ENCODE measurements at regions not wholly inside any gene's neighbourhood (a gene's known extent, or its start where the extent isn't known, plus 50 kb on each side); places are given as distances from the start of the nearest gene placed in this dataset.
"Not testable (repeated sequence)": the region's sequence is repeated elsewhere in the genome, so short reads cannot be mapped to it uniquely, and the experiment has no call there.

DNA sequence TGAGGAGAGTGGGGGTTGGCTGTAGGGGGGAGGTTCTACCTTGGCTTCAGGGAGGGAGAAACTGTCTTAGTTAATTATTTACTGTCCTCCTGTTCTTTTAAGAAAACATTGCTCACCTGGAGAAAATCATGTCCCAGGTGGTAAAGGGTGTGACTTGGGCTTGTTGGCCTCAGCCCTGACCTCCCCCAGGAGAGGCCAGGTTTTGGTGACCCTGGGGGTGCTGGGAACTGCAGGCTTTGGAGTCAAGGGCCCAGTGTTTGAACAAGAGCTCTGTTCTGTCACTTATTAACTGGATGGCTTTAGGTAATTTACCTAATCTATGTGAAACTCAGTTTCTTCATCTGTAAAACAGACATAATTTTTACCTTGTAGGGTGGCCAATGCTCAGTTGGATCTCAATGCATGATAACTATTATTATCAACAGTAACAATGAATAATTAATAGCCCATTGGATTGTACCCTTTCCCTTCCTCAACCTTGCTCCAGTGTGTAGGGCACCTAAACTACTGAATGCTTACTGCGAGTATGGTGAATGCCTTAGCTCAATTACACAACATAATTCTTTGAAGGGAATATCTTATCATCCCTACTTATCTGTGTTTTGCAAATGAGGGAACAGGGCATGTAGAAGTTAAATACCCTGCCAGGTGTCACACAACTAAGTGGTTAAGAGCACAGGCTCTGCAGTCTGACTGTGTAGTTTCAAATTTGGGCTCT is 959.4 kb upstream of the DEFB115 start:
- DNase-seq, result not testable (repeated sequence)

DNA sequence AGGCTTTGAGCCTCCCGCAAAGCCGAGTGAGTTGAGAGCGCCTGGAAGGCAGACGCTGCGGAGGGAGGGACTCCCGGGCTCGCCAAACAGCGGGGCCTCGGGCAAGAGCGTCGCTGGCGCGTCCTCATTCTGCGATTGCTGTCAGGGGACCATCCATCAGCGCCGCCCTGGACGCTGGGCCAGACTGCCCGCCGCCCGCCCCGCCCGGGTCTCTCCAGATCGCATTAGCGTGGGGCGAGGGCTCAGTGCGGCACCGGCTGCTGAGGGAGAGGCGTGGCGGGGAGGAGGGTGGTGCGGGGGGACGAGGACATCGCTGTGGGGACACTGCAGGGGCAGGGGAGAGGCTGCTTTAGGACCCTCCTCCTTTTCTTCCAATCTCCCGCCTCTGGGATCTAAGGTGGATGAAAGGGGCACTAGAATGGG is 957.2 kb upstream of the DEFB115 start:
- not testable (repeated sequence) for DNase-seq

DNA sequence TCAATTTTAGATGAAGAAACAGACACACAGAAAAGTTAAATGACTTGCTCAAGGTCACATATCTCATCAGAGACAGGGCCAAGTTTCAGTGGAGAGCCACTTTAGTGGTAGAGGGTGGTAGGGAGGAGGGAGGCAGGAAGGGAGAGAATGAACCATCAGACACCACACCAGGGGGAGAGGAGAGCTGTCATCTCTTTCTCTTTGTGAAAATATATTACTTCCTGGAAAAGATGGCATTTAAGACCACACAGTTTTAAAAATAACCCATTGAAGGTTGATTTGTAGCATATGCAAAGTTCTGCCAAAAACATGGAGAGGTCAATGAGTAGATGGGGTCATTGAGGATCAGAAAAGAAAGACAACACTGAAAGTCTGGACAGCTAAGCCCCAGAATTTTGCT is 954.7 kb upstream of the DEFB115 start:
- DNase-seq, result not testable (repeated sequence)

DNA sequence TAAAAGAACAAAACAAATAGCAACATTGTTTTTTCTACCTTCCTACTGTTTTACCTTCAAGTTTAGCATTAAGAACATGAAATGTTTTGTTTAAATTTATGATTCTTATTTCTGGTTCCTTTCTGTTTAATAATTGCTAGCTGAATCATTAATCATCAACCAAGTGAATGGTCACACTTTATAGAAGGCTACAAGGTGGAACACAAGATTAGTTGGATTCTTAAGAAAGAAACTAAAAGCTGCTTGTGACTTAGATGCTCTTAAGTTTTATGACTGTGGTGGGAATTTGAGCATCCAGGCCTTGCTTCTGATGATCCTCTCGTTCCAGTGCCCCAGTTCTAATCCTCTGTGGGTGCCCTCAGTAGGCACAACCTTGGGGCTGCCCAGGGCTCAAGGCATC is 947.5 kb upstream of the DEFB115 start:
- not testable (repeated sequence) for DNase-seq

DNA sequence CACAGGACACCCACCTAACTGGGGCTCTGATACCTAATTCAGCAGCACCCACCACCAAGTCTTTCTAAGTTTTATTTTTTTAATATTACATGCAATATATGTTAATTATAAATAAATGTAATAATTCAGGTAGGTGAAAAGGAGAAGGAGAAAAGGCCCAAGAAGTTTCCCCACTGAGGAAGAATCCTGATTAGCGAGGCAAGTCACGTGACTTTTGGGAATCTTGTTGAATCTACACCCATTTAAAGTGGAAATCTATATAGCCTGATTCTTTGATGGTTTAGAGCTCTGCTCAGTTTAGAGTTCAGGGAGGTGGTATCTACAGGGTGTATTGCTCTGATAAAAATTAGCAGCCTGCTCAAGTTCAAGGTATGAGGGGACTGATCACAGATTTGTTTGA is 947.1 kb upstream of the DEFB115 start:
- DNase-seq, result not testable (repeated sequence)

DNA sequence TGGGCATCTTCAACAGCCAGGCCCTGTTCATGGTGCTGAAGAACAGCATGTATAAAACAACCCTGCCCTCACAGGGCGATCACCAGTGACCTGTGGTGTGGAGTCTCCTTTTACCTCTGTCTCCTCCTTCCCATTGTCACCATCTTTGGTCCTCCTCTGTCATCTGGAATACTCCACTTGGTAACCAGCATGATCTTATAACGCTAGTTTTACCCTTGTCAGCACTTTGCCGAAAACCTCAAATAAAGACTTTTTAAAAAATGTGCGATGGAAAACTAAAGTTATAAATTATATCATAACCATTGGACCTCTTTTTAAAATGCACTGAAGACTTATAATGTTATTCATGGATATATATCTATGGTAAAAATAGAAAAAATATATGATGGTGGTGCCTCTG is 945.2 kb upstream of the DEFB115 start:
- DNase-seq, result not testable (repeated sequence)

DNA sequence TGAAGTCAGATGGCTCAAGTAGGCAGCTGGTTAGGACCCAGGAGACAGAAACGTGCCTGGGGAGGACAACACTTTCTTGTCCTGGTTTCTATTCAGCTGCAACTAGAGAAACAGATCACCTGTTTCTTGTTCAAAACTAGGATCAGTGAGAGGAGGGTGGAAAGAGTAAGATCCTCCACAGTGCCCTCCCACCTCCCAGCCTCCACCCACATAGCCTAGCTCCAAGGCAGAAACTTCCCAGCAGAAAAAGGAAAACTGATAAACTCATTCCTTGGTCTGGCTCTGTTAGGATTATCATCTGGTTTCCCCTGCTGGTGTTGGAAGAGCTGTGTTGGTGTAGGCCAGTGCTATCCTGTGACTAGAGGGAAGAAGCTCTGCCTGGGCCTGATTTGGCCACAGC is 943.8 kb upstream of the DEFB115 start:
- DNase-seq, result not testable (repeated sequence)

DNA sequence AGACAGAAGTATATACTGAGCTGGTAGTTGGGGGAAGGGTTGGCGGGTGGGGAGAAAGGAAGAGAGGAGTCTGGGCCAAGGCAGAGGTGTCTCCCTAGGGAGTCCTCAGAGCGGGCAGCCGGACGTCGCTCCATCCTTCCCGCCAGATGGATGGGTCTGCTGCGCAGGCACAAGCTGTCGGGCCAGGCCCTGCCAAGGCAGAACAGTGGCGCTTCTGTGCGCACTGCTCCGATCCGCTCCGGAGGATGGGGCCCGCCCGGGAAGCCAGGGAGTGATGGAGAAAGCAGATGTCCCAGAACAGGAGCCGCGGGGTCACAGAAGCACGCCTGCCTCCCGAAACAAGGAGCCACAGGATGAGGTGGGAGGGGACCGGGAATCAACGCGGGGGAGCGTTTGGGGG is 941.4 kb upstream of the DEFB115 start:
- not testable (repeated sequence) for DNase-seq

DNA sequence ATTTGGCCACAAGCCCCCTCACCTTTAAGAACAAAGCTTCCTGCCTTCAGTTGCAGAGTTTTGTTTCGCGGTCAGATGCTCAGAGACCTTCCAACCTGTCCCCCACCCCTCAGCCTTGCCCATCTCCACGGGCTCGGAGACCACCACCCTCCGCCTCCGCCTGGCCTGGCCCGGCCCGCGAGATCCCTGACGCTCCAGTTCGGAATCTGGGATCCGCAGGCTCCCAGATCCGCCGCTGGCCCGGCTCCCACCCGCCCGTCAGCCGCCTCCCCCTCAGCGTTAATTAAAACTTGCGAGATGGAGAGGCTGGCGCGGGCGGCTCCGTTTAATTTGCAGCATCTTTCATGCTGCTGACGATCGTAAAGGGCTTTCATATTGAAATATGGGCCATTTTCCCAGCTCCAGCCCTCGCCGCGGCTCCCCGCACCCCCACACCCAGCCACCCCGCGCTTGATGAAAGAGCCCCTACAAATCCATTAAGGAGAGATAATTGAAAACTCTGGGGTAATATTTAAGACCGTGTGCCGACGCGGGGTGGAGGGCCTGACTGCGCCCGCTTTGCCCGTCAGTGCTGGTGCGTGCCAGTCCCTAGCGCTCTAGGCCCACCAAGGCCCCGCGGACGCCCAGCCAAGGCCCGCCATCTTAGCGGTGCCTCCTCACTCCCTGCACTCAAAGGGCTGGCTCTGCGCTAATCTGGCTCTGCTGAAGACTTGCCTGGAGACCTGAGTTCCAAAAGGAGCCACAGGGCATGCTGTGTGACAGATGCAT is 940.7 kb upstream of the DEFB115 start:
- DNase-seq, result not testable (repeated sequence)

DNA sequence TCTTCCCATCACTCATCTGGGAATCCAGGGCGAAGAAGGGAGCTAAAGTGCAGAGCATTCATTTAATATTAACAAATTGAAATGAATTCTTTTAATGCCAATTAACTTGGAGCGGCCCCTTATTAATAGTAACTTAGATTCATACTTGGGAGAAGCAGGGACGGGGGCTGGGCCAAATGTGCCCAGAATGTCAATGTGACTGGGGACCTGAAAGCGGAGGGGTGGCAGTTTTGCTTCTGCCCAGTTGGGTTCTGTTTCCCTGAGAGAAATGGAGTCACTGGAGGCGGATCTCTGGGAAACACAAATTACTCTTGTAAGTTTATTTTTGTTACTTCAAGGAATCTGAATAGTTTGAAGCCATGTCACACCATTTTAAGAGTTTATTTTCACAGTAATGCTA is 923.7 kb upstream of the DEFB115 start:
- DNase-seq, result not testable (repeated sequence)

DNA sequence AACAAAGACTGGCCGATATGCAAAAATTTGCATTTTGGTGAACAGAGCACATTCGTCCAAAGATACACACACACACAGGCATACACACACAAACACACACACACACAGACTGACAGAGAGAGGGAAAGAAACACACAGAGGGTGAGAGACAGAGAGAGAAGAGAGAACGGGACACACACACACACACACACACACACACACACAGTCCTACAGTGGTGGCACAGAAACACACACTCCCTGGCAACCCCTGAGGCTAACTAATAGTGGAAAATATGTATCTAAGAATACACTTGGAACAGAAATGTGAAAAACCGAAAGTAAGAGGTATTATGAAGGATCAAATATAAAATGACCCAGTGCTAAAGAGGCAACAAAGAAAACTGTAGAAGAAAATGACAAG is 919.9 kb upstream of the DEFB115 start:
- not testable (repeated sequence) for DNase-seq

DNA sequence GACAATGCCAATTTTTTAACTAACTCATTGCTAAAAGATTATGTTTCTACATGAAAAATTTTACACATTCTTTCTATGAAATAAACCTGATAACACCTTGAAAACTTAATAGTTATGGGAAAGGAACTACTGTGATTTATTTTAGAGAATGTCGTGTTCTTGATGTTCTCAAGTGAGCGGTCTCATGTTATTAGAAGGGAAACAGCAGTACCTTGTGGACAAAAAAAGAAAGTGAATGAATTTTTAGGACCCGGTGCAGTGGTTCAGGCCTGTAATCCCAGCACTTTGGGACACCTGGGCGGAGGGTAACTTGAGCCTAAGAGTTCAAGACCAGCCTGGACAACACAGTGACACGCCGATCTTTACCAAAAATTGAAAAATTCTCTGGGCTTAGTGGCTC is 908.5 kb upstream of the DEFB115 start:
- peak; percentile 3 for DNase-seq

DNA sequence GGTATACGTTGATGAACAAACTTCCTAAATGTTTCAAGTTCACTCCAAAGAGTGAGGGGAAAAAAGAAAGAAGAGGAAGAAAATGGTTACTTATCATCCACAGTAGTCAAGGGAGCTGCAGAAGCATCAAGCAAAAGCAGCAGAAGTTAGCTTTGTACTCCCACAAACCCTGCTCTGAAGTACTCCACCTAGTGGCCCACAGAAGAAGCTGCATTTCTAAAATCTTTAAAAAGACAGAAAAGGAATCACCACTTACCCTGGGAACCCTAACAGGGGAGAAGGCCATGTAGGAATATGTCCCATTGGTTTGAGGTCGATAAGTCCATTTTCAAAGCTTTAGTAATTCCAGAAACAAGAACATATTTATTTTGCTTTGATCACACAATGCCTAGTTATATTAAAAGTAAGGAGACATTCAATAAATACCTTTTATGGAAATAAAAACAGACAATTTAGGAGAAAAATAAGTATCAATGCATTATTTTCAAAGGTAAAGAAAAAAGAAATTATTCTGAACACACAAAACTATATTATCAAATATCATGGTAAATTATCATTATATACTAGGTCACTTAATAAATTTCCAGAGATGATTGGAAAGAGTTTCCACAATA is 900.5 kb upstream of the DEFB115 start:
- peak; percentile 31 for DNase-seq

DNA sequence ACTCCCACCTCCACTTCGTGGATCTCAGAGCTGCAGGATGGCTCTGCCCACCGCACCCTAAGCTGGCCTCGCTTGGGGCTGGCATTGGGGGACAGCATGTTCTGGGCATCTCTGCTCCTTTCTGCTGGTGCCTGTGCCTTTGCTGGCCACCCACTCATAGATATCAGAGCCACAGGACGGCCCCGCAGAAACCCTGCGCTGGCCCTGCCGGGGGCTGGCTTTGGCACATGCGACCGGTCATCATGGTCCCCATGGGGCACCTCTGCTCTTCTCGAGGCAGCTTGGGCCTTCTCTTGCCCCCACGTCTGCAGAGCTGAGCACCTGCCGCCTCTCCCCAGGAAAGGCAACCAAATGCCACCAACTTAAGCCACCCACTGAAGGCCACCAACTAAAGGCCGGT is 895.7 kb upstream of the DEFB115 start:
- not testable (repeated sequence) for DNase-seq

DNA sequence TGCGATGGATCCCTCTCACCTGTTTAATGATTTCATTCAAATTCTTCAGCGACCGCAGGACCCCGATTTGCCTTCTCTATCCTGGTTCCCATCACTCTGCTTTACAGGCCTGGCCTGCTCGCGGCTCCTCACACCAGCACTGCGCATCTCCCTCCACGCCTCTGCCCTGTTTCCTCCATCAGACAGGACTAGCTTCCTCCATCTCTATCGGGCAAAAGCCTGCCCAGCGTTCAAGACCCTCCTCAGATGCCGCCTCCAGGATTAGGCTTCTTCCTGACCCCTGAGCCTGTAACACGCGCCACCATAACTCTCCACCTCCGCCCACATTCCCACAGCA is 881.1 kb upstream of the DEFB115 start:
- DNase-seq, result not testable (repeated sequence)

DNA sequence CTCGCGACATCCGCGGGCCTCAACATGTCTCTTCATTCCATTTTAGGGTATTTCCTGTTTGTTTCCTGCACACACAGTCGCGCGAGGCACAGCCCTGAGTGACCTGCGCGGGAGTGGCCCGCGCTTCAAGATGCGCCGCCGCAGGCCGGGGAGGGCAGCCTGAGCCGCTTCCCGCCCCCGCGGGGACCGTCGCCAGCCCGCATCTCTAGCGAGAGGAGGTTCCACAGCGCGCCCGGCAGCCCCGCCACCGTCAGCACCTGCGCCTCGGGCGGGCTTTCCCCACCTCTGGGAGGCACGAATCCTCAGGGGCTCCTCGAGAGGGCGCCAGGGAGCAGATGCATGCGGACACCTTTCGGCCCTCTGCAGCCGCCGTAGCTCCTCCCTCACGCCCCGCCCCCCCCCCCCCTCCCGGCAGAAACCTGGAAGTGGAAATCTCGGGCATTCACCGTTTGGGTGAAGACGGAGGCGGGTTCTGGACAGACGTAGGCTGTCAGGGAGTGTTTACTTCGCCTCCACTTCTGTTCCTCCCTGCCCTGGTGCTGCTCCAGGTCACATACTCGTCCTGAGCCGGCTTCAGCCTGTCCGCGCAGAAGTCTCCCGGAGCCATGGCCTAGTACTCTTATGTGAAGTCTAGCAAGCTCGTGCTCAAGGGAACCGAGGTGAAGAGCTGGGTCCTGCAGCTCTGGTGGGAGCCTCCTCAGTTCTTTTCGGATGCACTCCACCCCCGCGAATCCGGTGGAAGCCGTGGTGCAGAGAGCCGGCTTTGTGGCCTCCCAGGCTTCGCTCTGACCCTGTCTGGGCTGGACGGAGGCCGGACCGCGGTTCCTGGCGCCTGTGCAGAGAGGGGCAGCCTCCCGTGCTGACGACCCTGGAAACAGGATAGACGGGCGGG is 880.5 kb upstream of the DEFB115 start:
- DNase-seq, result peak; percentile 93

DNA sequence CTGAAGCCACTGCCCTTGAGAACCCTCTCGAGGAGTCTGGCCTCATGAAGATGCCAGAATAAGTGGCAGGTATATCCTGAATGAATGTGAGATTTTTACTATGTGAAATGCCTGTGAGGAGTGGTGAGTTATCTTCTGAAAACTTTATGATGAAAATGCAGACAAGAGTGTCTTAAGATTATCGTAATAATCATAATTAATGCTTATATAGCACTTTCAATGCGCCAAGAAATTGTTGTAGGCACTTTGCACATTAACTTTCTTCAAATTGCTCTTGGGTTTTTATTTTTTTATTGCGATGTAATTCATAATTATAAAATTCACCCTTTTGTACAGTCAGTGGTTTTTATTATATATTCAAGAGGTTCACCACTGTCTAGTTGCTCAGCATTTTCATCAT is 879.1 kb upstream of the DEFB115 start:
- DNase-seq, result not testable (repeated sequence)

DNA sequence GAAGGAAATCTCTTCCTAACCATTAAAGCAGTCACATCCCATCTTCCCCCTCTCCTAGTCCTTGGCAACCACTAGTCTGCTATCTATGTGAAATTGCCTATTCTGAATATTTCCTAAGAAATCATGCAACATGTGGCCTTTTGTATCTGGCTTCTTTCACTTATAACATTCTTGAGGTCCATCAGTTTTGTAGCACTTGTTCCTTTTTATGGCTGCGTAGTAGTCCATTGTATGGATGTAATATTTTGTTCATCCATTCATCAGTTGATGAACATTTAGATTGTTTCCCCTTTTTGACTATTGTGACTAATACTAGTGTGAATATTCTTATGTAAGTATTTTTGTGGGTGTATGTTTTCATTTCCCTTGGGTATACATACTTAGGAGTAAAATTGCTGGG is 878.7 kb upstream of the DEFB115 start:
- DNase-seq, result not testable (repeated sequence)

DNA sequence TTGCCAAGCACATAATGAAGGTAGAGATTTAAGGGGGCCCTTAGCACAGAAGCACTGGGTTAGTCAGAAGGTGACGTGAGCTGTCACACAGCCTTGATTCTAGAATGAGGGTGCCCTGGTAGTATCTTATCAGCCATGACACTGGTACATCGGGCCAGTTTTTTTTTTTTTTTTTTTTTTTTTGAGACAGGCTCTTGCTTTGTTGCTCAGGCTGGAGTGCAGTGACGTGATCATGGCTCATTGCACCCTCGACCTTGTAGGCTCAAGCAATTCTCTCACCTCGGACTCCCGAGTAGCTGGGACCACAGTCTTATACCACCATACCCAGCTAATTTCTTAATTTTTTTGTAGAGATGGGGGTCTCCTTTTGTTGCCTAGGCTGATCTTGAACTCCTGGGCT is 872.6 kb upstream of the DEFB115 start:
- not testable (repeated sequence) for DNase-seq

DNA sequence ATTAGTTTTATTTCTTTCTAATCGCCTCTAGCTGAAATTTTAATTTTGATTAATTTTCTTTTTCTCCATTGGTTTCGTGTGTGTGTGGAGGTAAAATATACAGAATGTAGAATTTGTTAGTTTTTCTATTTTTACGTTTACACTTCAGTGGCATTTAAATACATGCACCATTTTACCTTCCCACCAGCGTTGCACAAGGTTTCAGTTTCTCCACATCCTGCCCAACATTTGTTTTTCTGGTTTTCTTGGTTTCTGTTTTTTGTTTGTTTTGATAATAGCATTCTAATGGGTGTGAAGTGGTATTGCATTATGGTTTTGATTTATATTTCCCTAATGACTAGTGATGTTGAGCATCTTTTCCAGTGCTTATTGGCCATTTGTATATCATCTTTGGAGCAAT is 871.4 kb upstream of the DEFB115 start:
- DNase-seq, result not testable (repeated sequence)

DNA sequence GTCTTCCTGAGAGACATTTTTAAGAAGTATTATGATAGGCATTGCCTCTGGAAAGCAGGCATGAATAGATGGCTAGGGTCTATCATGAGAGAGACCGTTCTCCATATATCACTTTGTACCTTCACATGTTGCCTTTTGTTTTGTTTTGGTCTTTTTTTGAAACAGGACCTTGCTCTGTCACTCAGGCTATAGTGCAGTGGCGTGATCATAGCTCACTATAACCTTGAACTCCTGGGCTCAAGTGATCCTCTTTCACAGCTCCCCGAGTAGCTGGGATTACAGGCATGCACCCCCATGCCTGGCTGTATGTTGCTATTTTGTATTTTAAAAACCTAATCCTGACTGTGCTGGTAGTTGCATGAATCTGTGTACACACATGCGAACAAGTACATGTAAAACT is 869.6 kb upstream of the DEFB115 start:
- DNase-seq, result not testable (repeated sequence)

DNA sequence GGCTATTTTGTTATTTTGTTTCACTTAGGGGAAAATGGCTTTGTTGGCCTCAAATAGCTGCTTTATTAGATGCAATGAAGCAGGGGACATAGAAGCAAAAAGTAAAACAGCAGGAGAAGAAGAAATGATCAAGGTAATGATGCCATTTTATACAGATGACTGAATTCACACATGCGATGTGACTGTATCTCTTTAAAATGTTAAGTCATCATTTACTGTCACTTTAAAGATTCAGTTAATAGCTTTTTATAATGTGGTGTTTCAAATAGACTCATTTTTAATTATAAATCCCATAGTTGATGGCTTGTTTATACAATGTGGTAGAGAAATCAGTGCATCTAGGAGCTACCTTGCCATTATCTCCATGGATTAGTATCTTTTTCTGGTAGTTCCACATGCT is 863.9 kb upstream of the DEFB115 start:
- DNase-seq, result not testable (repeated sequence)

DNA sequence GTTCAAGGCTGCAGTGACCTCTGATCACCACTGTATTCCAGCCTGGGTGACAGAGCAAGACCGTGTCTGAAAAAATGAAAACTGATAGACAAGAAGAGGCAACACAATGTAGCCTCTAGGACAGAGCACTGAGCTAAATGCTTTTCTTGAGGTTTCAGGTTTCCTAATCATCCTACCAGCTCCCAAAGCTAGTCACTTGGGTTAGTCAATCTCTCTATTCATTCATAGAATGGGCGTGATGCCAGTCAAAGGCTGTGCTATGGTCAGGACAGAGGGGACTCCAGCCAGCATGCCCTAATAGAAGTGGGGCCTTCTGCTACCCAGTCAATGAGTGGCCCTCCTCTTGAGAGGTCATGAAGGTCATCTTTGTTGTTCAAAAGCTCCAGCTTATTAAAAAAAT is 860.4 kb upstream of the DEFB115 start:
- DNase-seq, result not testable (repeated sequence)

Data from CD4-positive, alpha-beta T cell treated with Interleukin-12 subunit alpha and Interleukin-12 subunit beta, for 1 hour (primary cell).